Activated CD8-positive, alpha-beta memory T cell treated with anti-CD3 and anti-CD28 coated beads, Interleukin-2, amount 10 ng/mL, durations not matched to agents 7 days and 5 days (primary cell): ENCODE measurements at regions not wholly inside any gene's neighbourhood (a gene's known extent, or its start where the extent isn't known, plus 50 kb on each side); places are given as distances from the start of the nearest gene placed in this dataset.
"Not testable (repeated sequence)": the region's sequence is repeated elsewhere in the genome, so short reads cannot be mapped to it uniquely, and the experiment has no call there.

Experiments
- ATAC-seq: fragments of 150-1000 bp; cut with Tn5 transposase; one replicate; pipeline ENCODE4 v1.10.0; 2021; ENCODE audit warnings: moderate library complexity
- CTCF ChIA-PET: fragments of 350-600 bp; sonication (Branson Sonifier 250); formaldehyde crosslinking; loops from one replicate; lab custom pipeline; 2021; ENCODE audit warnings: antibody characterized with exemption; lab: Charles Lee
- DNase-seq: peaks from one replicate; pipeline ENCODE4 v3.0.0-alpha.2; 2020
- H3K27ac Mint-ChIP-seq: one replicate; pipeline ENCODE4 v1.8.0; 2021; ENCODE audit warnings: mild to moderate bottlenecking, mixed read lengths
- H3K27me3 Mint-ChIP-seq: one replicate; pipeline ENCODE4 v1.8.0; 2021; ENCODE audit warnings: mixed read lengths
- H3K36me3 Mint-ChIP-seq: one replicate; pipeline ENCODE4 v1.8.0; 2021; ENCODE audit warnings: mild to moderate bottlenecking, mixed read lengths
- H3K4me1 Mint-ChIP-seq: one replicate; pipeline ENCODE4 v1.8.0; 2021; ENCODE audit warnings: mixed read lengths
- H3K4me3 Mint-ChIP-seq: one replicate; pipeline ENCODE4 v1.8.0; 2021; ENCODE audit warnings: mild to moderate bottlenecking, moderate library complexity, mixed read lengths
- H3K9me3 Mint-ChIP-seq: one replicate; pipeline ENCODE4 v1.8.0; 2022; ENCODE audit warnings: low read depth, mixed read lengths

DNA sequence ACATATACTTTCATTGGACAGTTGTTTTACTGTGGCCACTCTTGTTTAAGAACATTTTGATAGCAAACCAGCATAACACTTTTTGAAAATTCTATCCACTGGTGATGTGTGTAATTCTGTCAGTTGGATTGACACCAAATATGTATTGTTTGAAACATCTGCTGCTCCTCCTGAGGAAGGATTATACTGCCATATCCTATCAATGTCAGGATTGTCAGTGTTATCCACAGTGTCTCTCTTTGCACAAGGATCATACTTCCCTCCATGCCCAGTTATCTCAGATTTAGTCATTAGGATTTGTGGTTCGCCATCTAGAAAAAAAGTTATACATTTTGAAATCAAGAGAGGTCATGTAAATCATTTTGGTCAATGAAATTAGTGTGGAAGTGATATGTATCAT is 1859.6 kb downstream of the C4orf33 start:
- Mint-ChIP-seq H3K27ac (no peak overlapping the region), H3K27me3 (no peaks in the 10 kb centered on the region), H3K36me3 (no peaks in the 10 kb centered on the region), H3K4me1 (no peaks in the 10 kb centered on the region), H3K9me3 (peaks cover 2% of the 10 kb centered on the region), H3K4me3 (no peak overlapping the region)
- CTCF ChIA-PET: no interaction called here
- no peak for ATAC-seq
- DNase-seq: no peak

DNA sequence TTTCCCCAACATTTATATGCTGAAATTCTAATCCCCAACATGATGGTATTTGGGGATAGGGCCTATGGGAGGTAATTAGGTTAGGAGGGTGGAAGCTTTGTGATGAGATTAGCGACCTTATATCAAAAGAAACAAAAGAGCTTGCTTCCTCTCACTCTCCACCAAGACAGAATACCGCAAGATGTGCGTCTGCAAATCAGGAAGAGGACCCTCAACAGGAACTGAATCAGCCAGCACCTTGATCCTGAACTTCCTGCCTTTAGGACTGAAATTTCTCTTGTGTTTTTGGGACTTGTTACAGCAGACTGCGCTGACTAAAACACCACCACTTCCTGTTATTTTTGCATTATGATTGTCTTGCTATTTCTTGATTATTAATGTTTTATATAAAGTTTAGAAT is 1889.4 kb downstream of the C4orf33 start:
- H3K4me1 Mint-ChIP-seq: no peaks in the 10 kb centered on the region
- H3K9me3 Mint-ChIP-seq: no peaks in the 10 kb centered on the region
- CTCF ChIA-PET: no interaction called here
- DNase-seq (no peak), ATAC-seq (no peak)
- no peaks in the 10 kb centered on the region for H3K36me3 Mint-ChIP-seq
- no peak overlapping the region for H3K27ac Mint-ChIP-seq
- H3K27me3 Mint-ChIP-seq: no peaks in the 10 kb centered on the region
- H3K4me3 Mint-ChIP-seq: no peak overlapping the region

DNA sequence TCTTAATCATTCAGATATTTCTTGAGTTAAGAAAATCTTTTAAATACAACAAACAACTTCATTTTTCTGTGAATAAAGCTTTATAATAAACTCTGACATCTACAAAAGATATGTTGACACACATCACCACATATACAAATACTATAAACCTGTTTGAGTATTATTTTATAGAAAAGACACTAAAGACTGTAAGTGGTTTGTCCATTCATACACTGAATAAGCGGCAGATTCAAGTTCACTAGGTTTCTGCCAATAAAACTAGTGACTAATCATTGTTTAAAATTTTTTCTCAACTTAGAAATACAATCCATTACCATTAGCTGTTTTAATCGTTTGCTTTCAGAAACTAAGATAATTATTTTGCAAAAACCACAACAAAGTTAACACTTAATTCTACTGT is 1900.0 kb downstream of the C4orf33 start:
- Mint-ChIP-seq H3K4me1 (no peaks in the 10 kb centered on the region), H3K36me3 (no peaks in the 10 kb centered on the region), H3K27ac (no peak overlapping the region), H3K27me3 (no peaks in the 10 kb centered on the region), H3K4me3 (no peak overlapping the region), H3K9me3 (no peaks in the 10 kb centered on the region)
- ATAC-seq (no peak), DNase-seq (no peak)
- CTCF ChIA-PET: no interaction called here

DNA sequence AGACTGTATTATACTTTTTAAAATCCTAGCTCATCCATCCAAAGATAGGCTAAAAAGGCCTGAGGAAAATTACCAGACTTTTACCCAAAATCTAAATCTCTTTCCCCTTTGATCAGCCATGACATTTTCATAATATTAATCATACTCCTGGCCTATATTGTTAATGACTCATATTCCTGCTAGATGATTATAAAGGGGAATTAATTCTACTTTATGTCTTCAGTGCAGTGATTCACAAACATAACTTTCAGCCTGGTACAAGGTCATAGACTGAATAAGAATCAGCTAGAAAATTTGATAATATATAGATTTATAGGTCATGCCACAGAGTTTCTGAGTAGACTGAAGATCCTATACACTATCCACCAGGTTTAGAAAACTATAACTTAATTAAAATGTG is 1905.4 kb downstream of the C4orf33 start:
- no peaks in the 10 kb centered on the region for H3K4me1 Mint-ChIP-seq
- H3K36me3 Mint-ChIP-seq: no peaks in the 10 kb centered on the region
- DNase-seq (no peak), ATAC-seq (no peak)
- CTCF ChIA-PET: no interaction called here
- no peaks in the 10 kb centered on the region for H3K27me3 Mint-ChIP-seq
- no peak overlapping the region for H3K27ac Mint-ChIP-seq
- H3K9me3 Mint-ChIP-seq: no peaks in the 10 kb centered on the region
- H3K4me3 Mint-ChIP-seq: no peak overlapping the region

DNA sequence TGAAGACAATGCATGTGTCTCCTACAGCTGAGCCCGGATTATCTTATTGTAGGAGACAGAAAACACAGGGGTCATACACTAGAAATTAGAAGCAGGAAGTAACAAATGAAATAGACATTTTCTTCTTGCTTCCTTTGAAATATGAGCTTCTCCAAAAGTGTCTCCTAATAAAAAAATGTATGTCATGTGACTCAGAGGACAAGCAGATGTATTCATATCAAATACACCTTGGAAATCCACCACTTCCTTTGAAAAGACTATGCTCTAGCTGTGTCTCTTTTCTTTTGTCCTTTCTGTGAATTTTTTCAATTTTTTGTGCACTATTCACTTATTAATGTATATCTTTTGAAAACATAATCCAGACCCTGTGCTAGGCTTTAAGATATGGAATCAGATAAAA is 1906.2 kb downstream of the C4orf33 start:
- DNase-seq (no peak), ATAC-seq (no peak)
- H3K4me1 Mint-ChIP-seq: no peaks in the 10 kb centered on the region
- no peak overlapping the region for H3K4me3 Mint-ChIP-seq
- H3K27me3 Mint-ChIP-seq: no peaks in the 10 kb centered on the region
- H3K9me3 Mint-ChIP-seq: no peaks in the 10 kb centered on the region
- H3K36me3 Mint-ChIP-seq: no peaks in the 10 kb centered on the region
- CTCF ChIA-PET: no interaction called here
- H3K27ac Mint-ChIP-seq: no peak overlapping the region

DNA sequence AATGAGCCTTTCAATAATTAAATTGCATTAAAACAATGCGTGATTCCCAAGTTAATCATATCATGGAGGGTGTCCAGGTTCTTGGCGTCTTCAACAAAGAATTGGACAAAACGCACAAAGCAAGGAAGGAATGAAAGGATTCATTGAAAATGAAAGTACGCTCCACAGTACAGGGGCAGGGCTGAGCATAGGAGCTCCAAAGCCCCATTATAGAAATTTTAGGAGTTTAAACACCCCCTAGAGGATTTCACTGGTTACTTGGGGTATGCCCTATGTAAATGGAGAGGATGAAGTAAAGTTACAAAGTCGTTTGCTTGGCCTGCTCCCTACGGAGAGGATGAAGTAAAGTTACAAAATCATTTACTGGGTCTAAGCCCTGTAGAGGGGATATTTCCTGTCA is 1910.4 kb downstream of the C4orf33 start:
- no peak for ATAC-seq
- CTCF ChIA-PET: no interaction called here
- DNase-seq: no peak
- H3K36me3 Mint-ChIP-seq: no peaks in the 10 kb centered on the region
- no peak overlapping the region for H3K27ac Mint-ChIP-seq
- no peaks in the 10 kb centered on the region for H3K9me3 Mint-ChIP-seq
- no peaks in the 10 kb centered on the region for H3K27me3 Mint-ChIP-seq
- no peak overlapping the region for H3K4me3 Mint-ChIP-seq
- no peaks in the 10 kb centered on the region for H3K4me1 Mint-ChIP-seq

DNA sequence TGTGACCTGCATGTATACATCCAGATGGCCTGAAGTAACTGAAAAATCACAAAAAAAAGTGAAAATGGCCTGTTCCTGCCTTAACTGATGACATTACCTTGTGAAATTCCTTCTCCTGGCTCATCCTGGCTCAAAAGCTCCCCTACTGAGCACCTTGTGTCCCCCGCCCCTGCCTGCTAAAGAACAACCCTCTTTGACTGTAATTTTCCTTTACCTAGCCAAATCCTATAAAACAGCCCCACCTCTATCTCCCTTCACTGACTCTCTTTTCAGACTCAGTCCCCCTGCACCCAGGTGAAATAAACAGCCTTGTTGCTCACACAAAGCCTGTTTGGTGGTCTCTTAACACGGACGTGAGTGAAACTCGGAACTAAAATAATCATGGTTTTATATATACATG is 1916.0 kb downstream of the C4orf33 start:
- DNase-seq, H3K27ac Mint-ChIP-seq, H3K27me3 Mint-ChIP-seq, H3K36me3 Mint-ChIP-seq, H3K9me3 Mint-ChIP-seq, CTCF ChIA-PET, ATAC-seq, H3K4me1 Mint-ChIP-seq, H3K4me3 Mint-ChIP-seq: not testable (repeated sequence)

DNA sequence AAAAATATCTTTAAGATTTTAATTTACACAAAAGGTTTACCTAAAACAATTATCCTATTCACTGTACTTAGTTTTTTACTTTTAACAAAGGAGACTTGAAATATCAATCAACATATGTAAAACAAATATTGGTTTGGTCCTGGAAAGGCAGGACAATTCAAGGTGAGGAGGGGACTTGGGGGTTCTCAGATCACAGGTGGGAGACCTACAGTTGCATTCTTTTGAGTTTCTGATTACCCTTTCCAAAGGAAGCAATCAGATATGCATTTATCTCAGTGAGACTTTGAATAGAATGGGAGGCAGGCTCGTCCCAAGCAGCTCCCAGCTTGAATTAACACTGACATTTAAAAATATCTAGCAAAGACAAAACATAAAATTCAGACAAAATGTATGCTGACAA is 1917.3 kb downstream of the C4orf33 start:
- no peaks in the 10 kb centered on the region for H3K4me1 Mint-ChIP-seq
- CTCF ChIA-PET: no interaction called here
- H3K36me3 Mint-ChIP-seq: no peaks in the 10 kb centered on the region
- no peak overlapping the region for H3K27ac Mint-ChIP-seq
- ATAC-seq (no peak), DNase-seq (no peak)
- H3K27me3 Mint-ChIP-seq: no peaks in the 10 kb centered on the region
- no peak overlapping the region for H3K4me3 Mint-ChIP-seq
- no peaks in the 10 kb centered on the region for H3K9me3 Mint-ChIP-seq

DNA sequence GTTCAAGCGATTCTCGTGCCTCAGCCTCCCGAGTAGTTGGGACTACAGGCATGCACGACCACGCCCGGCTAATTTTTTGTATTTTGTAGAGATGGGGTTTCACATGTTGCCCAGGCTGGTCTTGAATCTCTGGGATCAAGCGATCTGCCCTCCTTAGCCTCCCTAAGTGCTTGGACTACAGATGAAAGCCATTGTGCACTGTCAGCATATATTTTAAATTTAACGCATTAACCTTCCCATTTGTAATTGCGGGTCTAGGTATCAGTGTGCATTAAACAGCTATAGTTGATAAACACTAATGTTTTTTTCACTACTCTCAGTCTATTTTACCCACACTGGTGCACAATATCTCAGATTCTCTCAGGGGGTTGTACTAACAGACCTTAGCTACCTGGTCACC is 1930.8 kb downstream of the C4orf33 start:
- H3K9me3 Mint-ChIP-seq: peaks cover 2% of the 10 kb centered on the region
- no peak overlapping the region for H3K4me3 Mint-ChIP-seq
- H3K27ac Mint-ChIP-seq: no peak overlapping the region
- ATAC-seq: no peak
- no peaks in the 10 kb centered on the region for H3K4me1 Mint-ChIP-seq
- H3K27me3 Mint-ChIP-seq: no peaks in the 10 kb centered on the region
- H3K36me3 Mint-ChIP-seq: no peaks in the 10 kb centered on the region
- DNase-seq: no peak
- CTCF ChIA-PET: no interaction called here

DNA sequence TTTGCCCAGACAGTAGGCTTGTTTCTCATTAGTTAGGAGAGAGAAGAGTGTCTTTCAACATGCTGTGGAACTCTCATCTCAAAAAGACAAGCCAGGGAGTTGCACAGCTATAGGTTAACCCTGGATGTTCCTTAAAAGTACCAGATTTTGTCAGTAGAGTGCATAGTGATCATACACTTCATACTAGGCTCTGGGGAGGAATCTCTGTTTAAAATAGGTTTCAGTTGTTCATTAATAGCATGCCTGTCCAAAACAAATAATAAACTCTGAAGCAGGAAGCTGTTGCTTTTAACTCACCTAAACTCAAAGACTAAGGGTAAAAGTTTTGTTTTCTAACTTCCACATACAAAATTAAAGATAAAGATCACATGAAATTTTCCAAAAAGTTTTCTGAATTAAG is 1948.4 kb downstream of the C4orf33 start:
- CTCF ChIA-PET: no interaction called here
- DNase-seq (no peak), ATAC-seq (no peak)
- no peaks in the 10 kb centered on the region for H3K4me1 Mint-ChIP-seq
- no peaks in the 10 kb centered on the region for H3K36me3 Mint-ChIP-seq
- H3K9me3 Mint-ChIP-seq: peaks cover 2% of the 10 kb centered on the region
- H3K27me3 Mint-ChIP-seq: no peaks in the 10 kb centered on the region
- H3K4me3 Mint-ChIP-seq: no peak overlapping the region
- no peak overlapping the region for H3K27ac Mint-ChIP-seq

DNA sequence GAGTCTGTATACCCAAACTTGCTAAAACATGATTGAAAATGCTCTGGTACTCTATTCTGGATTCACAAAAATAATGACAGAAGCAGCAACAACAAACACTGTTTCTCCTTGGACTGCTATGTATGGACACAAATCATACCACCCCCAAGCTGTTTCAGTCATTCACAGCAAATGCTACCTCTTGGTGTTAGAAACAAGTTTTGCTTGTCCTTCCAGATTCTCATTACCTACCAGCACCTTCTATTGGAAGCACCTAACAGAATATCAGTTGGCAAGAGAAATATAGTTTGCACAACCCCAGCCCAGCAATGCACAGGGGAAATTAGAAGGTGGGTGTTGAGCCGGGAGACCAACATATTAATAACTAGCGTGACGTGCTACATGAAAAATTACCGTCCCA is 1950.9 kb downstream of the C4orf33 start:
- peaks cover 6% of the 10 kb centered on the region for H3K9me3 Mint-ChIP-seq
- H3K4me3 Mint-ChIP-seq: no peak overlapping the region
- no peak for ATAC-seq
- H3K27me3 Mint-ChIP-seq: no peaks in the 10 kb centered on the region
- CTCF ChIA-PET: no interaction called here
- H3K36me3 Mint-ChIP-seq: no peaks in the 10 kb centered on the region
- no peaks in the 10 kb centered on the region for H3K4me1 Mint-ChIP-seq
- no peak overlapping the region for H3K27ac Mint-ChIP-seq
- DNase-seq: no peak

DNA sequence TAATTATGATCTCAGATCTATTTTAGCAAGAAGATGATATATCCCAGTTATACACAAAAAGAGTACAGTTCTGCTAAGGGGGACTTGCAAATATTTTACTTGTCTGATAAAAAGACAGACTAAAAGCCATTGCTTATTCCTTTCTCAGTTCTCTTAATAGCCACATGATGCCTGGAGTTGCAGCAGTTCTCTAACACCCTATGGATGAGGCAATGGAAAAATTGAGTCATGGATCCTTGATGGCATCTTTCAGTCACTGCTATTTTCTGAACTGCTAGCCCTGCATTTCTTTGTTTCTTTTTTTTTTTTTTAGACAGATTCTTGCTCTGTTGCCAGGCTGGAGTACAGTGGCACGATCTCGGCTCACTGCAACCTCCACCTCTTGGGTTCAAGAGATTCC is 1956.7 kb downstream of the C4orf33 start:
- H3K27ac Mint-ChIP-seq: no peak overlapping the region
- H3K27me3 Mint-ChIP-seq: no peaks in the 10 kb centered on the region
- no peaks in the 10 kb centered on the region for H3K36me3 Mint-ChIP-seq
- H3K9me3 Mint-ChIP-seq: peaks cover 7% of the 10 kb centered on the region
- H3K4me1 Mint-ChIP-seq: no peaks in the 10 kb centered on the region
- no peak overlapping the region for H3K4me3 Mint-ChIP-seq
- DNase-seq (no peak), ATAC-seq (no peak)
- CTCF ChIA-PET: no interaction called here

DNA sequence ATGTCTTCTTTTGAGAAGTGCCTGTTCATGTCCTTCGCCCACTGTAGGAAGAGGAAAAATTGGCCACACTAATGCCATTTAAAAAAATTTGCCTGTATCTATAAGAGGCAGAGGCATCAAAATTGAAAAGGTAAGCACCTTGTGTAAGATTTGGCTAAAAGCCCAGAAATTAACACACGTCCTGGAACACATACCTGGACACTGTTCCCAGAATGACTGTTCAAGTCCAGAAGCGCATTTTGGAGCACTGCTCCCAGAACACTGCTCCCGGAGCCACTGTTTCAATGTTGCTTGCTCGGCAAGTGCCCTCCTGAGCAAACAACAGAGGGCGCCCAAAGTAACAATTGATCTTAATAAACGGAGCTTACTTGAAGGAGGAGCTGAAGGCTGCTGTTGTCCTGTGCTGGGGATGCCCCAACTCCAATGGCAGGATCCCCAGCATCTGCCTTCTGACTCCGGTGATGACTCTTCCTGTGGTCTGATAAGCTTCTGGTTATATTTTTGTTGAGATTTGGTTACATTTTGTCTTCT is 1958.6 kb downstream of the C4orf33 start:
- H3K27ac Mint-ChIP-seq: no peak overlapping the region

DNA sequence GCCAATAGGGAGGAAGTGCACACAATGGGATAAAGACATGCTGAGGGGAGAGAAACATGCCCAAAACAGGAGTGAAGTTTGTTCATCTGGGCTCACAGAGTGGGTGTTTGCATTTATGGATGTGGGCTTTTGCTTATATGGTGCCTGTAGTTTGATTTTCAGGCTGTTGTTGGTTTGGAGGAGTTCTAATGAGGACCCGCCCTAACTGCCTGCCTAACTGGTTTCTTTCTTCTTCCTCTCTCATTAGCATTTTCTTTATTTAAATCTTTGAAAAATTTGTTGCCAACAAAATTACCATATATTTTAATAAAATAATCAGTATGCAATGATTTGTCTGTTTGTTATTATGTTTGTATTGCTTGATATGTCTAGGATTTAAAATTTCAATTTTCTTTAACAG is 1965.8 kb downstream of the C4orf33 start:
- Mint-ChIP-seq H3K9me3 (peaks cover 8% of the 10 kb centered on the region), H3K4me1 (no peaks in the 10 kb centered on the region), H3K36me3 (no peaks in the 10 kb centered on the region), H3K27me3 (no peaks in the 10 kb centered on the region), H3K27ac (no peak overlapping the region), H3K4me3 (no peak overlapping the region)
- CTCF ChIA-PET: no interaction called here
- ATAC-seq (no peak), DNase-seq (no peak)

More for the DNA sequence above, 1958.6 kb downstream of the C4orf33 start:
- H3K9me3 Mint-ChIP-seq: peaks cover 7% of the 10 kb centered on the region
- no peaks in the 10 kb centered on the region for H3K27me3 Mint-ChIP-seq
- no peaks in the 10 kb centered on the region for H3K36me3 Mint-ChIP-seq
- CTCF ChIA-PET: no interaction called here
- ATAC-seq (no peak), DNase-seq (no peak)
- no peaks in the 10 kb centered on the region for H3K4me1 Mint-ChIP-seq
- H3K4me3 Mint-ChIP-seq: no peak overlapping the region

DNA sequence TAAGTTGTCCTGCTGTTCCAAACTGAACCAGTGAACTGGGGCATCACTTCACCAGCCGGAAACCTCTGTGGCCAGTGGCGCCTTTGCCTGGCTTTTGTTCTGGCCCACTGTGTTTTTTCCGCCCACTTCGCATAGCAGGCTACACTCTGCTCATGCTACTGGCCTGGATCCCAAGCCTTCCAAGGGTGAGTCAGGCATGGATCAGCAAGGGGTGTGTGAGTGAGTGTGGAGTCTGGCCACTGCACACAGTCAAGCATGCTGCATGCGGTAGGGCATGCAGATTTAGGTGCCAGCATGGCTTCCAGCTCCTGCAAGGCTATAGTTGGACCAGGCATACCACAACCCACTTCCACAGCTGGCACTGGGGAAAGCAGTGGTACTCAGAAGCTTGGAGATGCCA is 1967.9 kb downstream of the C4orf33 start:
- no peaks in the 10 kb centered on the region for H3K4me1 Mint-ChIP-seq
- no peak overlapping the region for H3K27ac Mint-ChIP-seq
- H3K4me3 Mint-ChIP-seq: no peak overlapping the region
- peaks cover 9% of the 10 kb centered on the region for H3K9me3 Mint-ChIP-seq
- no peaks in the 10 kb centered on the region for H3K36me3 Mint-ChIP-seq
- no peaks in the 10 kb centered on the region for H3K27me3 Mint-ChIP-seq
- no peak for DNase-seq
- CTCF ChIA-PET: no interaction called here
- ATAC-seq: no peak
